ENCODE measurements at regions not wholly inside any gene's neighbourhood (a gene's known extent, or its start where the extent isn't known, plus 50 kb on each side); places are given as distances from the start of the nearest gene placed in this dataset.

- Histone ChIP-seq H3K9me3 (replicated peaks) (no peaks in the 10 kb centered on the region), H3K27me3 (0 out of 2 replicates have a peak, but pooled peaks cover 5% of the 10 kb centered on the region), H3K27ac (no peak overlapping the region), H3K4me1 (no peaks in the 10 kb centered on the region), H3K4me3 (peak overlapping the region; percentile 65), H3K36me3 (no peaks in the 10 kb centered on the region)
- DNase-seq = no peak
These were observed 256.4 kb upstream of the SOX21 start for GRCh38 chr13:94968757-94969086.

DNA sequence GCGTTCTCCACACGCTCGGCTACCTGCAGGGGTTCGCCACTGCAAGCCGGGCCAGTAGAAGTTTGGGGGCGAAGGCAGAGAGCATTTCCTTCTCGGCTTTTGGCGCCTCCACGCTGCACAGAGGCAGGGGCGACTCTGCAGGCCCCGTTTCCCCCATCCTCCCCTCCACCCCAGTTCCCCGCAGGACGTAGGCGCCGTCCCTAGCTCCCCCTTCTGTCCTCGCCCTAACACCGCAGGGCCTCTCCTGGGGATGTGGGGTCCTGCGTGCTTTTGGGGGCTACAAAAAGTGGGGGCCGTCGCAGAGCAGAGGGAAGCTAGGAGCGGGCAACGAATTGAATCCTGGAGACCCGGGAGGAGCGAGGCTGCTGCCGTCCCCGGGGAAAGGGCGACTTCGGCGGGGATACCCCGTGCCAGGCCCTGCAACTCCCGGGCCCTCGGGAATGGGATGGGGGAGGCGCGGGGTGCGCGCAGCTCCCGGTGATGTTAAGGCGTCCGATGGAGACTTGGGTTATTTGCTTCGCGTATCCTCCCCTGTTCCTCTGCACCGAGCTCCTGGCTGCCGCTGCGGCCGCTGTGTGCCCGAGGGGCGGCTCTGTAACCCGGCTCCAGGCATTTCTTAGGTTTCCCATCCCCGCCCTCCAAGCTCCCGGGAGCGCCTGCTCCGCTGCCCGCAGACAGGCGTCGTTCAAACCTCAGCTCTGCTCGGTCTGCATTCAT lies 255.9 kb upstream of the SOX21 start:
- Histone ChIP-seq H3K27me3 (0 out of 2 replicates have a peak, but pooled peaks cover 5% of the 10 kb centered on the region), H3K4me3 (peak overlapping the region; percentile 65)
- DNase-seq = peak; percentile 39 to 62

GRCh38 chr13:94967183-94968039 lies 255.1 kb upstream of the SOX21 start:
- peak overlapping the region; percentile 65 for H3K4me3 ChIP-seq
- 0 out of 2 replicates have a peak, but pooled peaks cover 5% of the 10 kb centered on the region for H3K27me3 ChIP-seq
- H3K27ac ChIP-seq = no peak overlapping the region
- no peaks in the 10 kb centered on the region for H3K4me1 ChIP-seq
- peak; percentile 34 to 49 for DNase-seq
- H3K36me3 ChIP-seq = no peaks in the 10 kb centered on the region
- no peaks in the 10 kb centered on the region for H3K9me3 ChIP-seq (replicated peaks)

More for the DNA sequence above, 255.9 kb upstream of the SOX21 start:
- H3K36me3 ChIP-seq = no peaks in the 10 kb centered on the region
- no peak overlapping the region for H3K27ac ChIP-seq
- no peaks in the 10 kb centered on the region for H3K9me3 ChIP-seq (replicated peaks)
- no peaks in the 10 kb centered on the region for H3K4me1 ChIP-seq

DNA sequence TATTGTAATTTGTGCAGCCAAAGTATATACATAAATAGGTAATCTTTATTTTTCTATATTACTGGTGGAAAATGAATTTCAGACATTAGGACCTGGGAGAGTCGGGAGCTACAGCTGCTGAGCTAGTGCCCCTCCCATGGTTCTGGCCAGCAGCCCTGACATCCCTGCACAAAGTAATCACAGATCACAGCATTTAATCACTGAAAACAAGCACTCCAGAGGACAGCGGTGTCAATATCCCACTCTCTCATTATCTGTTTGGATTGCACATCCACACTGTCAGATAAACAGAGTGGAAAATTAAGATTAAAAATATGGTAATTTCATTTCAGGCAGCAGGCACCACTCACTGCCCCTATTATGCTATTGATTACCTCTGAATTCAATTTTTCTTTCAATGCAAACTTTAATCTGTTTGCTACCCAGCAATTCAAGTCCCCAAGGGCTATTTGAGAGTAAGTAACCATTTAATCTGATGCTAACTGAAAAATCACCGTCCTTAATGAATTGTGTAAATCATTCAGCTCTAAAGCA lies 254.1 kb upstream of the SOX21 start:
- Histone ChIP-seq H3K27me3 (0 out of 2 replicates have a peak, but pooled peaks cover 5% of the 10 kb centered on the region), H3K27ac (no peak overlapping the region), H3K9me3 (replicated peaks) (no peaks in the 10 kb centered on the region), H3K36me3 (no peaks in the 10 kb centered on the region), H3K4me1 (no peaks in the 10 kb centered on the region), H3K4me3 (no peak overlapping the region)
- DNase-seq = peak in 1 of 2 experiments; percentile 9

- Histone ChIP-seq H3K27ac (no peak overlapping the region), H3K9me3 (replicated peaks) (no peaks in the 10 kb centered on the region), H3K27me3 (peaks cover 4% of the 10 kb centered on the region; the same call in 1 of the 2 replicates), H3K4me3 (no peak overlapping the region), H3K4me1 (no peaks in the 10 kb centered on the region), H3K36me3 (no peaks in the 10 kb centered on the region)
- DNase-seq = no peak
These were observed 247.3 kb upstream of the SOX21 start for GRCh38 chr13:94959626-94960025.

- no peaks in the 10 kb centered on the region for H3K4me1 ChIP-seq
These were observed 244.2 kb upstream of the SOX21 start for GRCh38 chr13:94956417-94957110.

DNA sequence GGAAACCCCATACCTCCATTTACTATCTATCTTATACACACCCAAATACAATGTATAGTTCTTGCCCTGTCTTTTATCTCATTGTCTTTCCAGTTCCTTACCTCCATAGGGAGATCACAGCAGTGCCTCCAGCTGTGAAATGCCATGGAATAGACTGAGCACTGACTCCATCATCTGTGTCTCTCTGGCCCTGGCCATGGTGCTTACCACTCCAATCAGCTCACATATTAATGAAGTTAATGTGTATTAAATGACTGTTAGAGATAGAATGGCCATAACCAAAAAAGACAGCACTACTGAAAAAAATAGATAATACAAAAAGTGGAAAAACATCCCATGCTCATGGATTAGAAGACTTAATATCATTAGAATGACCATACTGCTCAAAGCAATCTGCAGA lies 240.4 kb upstream of the SOX21 start:
- no peaks in the 10 kb centered on the region for H3K27me3 ChIP-seq
- no peaks in the 10 kb centered on the region for H3K4me1 ChIP-seq
- no peaks in the 10 kb centered on the region for H3K36me3 ChIP-seq
- no peak overlapping the region for H3K27ac ChIP-seq
- no peak overlapping the region for H3K4me3 ChIP-seq
- DNase-seq = no peak
- no peaks in the 10 kb centered on the region for H3K9me3 ChIP-seq (replicated peaks)

More at GRCh38 chr13:94956417-94957110, 244.2 kb upstream of the SOX21 start:
- H3K27ac ChIP-seq = no peak overlapping the region
- no peaks in the 10 kb centered on the region for H3K36me3 ChIP-seq
- DNase-seq = no peak
- H3K4me3 ChIP-seq = no peak overlapping the region
- H3K27me3 ChIP-seq = peaks cover 4% of the 10 kb centered on the region; the same call in 1 of the 2 replicates
- H3K9me3 ChIP-seq (replicated peaks) = no peaks in the 10 kb centered on the region

DNA sequence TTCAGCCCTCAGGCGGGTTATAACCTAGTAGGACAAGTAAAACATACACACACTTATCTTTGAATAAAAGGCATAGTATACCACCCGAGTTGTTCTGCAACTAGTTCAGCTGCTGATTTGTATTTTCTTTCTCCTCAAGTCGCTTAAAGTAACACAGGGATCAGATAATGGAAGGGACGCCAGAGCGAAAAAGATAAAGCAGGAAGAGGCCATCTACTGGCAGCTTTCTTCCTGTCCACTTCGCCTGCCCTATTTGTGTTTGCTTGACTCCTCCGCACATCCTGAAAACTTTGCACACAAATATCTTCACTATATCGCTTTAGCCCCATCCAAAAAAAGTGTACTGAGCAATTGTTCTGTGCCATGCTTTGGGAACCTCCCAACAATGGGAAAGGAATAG lies 238.0 kb upstream of the SOX21 start:
- no peaks in the 10 kb centered on the region for H3K9me3 ChIP-seq (replicated peaks)
- H3K4me1 ChIP-seq = no peaks in the 10 kb centered on the region
- H3K4me3 ChIP-seq = no peak overlapping the region
- no peaks in the 10 kb centered on the region for H3K27me3 ChIP-seq
- peak in 1 of 2 experiments; percentile 4 for DNase-seq
- no peak overlapping the region for H3K27ac ChIP-seq
- no peaks in the 10 kb centered on the region for H3K36me3 ChIP-seq

DNA sequence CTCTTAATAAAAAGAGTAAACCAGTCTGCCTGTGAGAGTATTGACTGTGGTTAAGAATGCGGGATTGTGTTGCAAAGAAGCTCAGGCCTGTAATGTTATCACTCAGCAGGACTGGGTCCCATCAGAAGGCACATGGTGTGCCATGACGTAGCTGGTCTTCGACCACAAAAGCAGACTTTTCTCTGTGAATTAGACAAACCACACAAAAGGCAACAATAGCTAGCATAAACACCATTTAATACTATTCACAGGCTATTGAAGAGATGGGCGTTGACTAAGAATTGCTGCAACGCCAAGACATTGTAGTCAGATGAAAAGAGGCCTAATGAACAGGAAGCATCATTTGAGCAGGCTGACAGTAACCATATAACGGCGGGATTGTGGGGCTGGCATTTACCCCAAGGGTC lies 235.6 kb upstream of the SOX21 start:
- Histone ChIP-seq H3K36me3 (no peaks in the 10 kb centered on the region), H3K4me1 (no peaks in the 10 kb centered on the region), H3K27ac (no peak overlapping the region), H3K9me3 (replicated peaks) (no peaks in the 10 kb centered on the region), H3K27me3 (no peaks in the 10 kb centered on the region), H3K4me3 (no peak overlapping the region)
- no peak for DNase-seq

GRCh38 chr13:94947392-94947791 lies 235.0 kb upstream of the SOX21 start:
- Histone ChIP-seq H3K27me3 (no peaks in the 10 kb centered on the region), H3K4me1 (no peaks in the 10 kb centered on the region), H3K27ac (no peak overlapping the region), H3K4me3 (no peak overlapping the region), H3K36me3 (no peaks in the 10 kb centered on the region), H3K9me3 (replicated peaks) (no peaks in the 10 kb centered on the region)
- DNase-seq = no peak

- no peaks in the 10 kb centered on the region for H3K9me3 ChIP-seq (replicated peaks)
- H3K36me3 ChIP-seq = no peaks in the 10 kb centered on the region
- H3K27ac ChIP-seq = no peak overlapping the region
- H3K27me3 ChIP-seq = no peaks in the 10 kb centered on the region
- no peaks in the 10 kb centered on the region for H3K4me1 ChIP-seq
- DNase-seq = no peak
- no peak overlapping the region for H3K4me3 ChIP-seq
These were observed 233.7 kb upstream of the SOX21 start for GRCh38 chr13:94946039-94946438.

- Histone ChIP-seq H3K27me3 (no peaks in the 10 kb centered on the region), H3K27ac (no peak overlapping the region), H3K36me3 (no peaks in the 10 kb centered on the region), H3K9me3 (replicated peaks) (no peaks in the 10 kb centered on the region; the same call in 1 of the 2 replicates), H3K4me1 (no peaks in the 10 kb centered on the region), H3K4me3 (no peak overlapping the region)
- no peak for DNase-seq
These were observed 225.8 kb upstream of the SOX21 start for GRCh38 chr13:94938124-94938523.

- H3K27me3 ChIP-seq = no peaks in the 10 kb centered on the region
- no peak overlapping the region for H3K4me3 ChIP-seq
- no peak overlapping the region for H3K27ac ChIP-seq
- no peaks in the 10 kb centered on the region for H3K36me3 ChIP-seq
- no peak for DNase-seq
- no peaks in the 10 kb centered on the region; the same call in 1 of the 2 replicates for H3K9me3 ChIP-seq (replicated peaks)
- H3K4me1 ChIP-seq = no peaks in the 10 kb centered on the region
These were observed 224.3 kb upstream of the SOX21 start for GRCh38 chr13:94936633-94937032.

- no peaks in the 10 kb centered on the region; the same call in 1 of the 2 replicates for H3K9me3 ChIP-seq (replicated peaks)
- no peaks in the 10 kb centered on the region for H3K27me3 ChIP-seq
- no peak overlapping the region for H3K27ac ChIP-seq
- H3K4me3 ChIP-seq = no peak overlapping the region
- DNase-seq = no peak
- no peaks in the 10 kb centered on the region for H3K4me1 ChIP-seq
- H3K36me3 ChIP-seq = no peaks in the 10 kb centered on the region
These were observed 221.6 kb upstream of the SOX21 start for GRCh38 chr13:94933936-94934335.
